Right lobe of liver (tissue), 4 donors: ENCODE measurements at regions not wholly inside any gene's neighbourhood (a gene's known extent, or its start where the extent isn't known, plus 50 kb on each side); places are given as distances from the start of the nearest gene placed in this dataset.

ENCODE experiments used
- POLR2A ChIP-seq: fragments of 450-650 bp; IDR thresholded peaks from one replicate; pipeline ENCODE4 v1.6.1; 2017; ENCODE audit warnings: antibody characterized with exemption, mild to moderate bottlenecking
- TF ChIP-seq, protein P1 (sequence below), 4 donors: fragments of 200-600 bp in 3 of 4; fragments of 450-650 bp in 1 of 4; IDR thresholded peaks; one replicate each; pipeline versions ENCODE4 v1.5.1 to v1.8.0; 2016 to 2022; ENCODE audit warnings: antibody characterized with exemption in 4 of 4, mild to moderate bottlenecking in 2 of 4
- donor health status: DM: no; HTN: no; CAD: no.
- donor health status: DM: no; HTN: no; CAD: no.
- donor health status: DM: no; HTN: yes; CAD: no.

DNA sequence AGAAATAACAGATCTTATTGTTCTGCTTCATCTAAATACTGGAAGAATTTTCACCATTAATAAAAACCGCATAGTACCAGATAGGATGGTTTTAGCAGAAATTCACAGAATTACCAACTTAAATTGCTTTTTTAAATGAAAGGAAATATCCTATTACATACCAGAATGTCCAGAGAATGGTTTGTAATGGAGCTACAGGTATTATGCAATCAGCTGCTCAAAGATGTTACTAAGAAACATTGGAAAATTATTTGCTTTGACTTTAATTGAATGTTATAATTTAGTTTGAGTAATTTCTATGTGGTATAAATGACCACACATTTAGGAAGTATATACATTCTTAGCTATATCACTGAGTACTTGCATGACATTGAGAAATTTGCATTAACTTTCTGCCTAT, 338.3 kb downstream of the ETV1 start:
- TF ChIP-seq POLR2A: no peak
- TF ChIP-seq, protein P1, sequence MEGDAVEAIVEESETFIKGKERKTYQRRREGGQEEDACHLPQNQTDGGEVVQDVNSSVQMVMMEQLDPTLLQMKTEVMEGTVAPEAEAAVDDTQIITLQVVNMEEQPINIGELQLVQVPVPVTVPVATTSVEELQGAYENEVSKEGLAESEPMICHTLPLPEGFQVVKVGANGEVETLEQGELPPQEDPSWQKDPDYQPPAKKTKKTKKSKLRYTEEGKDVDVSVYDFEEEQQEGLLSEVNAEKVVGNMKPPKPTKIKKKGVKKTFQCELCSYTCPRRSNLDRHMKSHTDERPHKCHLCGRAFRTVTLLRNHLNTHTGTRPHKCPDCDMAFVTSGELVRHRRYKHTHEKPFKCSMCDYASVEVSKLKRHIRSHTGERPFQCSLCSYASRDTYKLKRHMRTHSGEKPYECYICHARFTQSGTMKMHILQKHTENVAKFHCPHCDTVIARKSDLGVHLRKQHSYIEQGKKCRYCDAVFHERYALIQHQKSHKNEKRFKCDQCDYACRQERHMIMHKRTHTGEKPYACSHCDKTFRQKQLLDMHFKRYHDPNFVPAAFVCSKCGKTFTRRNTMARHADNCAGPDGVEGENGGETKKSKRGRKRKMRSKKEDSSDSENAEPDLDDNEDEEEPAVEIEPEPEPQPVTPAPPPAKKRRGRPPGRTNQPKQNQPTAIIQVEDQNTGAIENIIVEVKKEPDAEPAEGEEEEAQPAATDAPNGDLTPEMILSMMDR (IDR thresholded peaks at IDR 0.05): no peak
